Nephron progenitor cell (in vitro differentiated cells): ENCODE measurements at regions not wholly inside any gene's neighbourhood (a gene's known extent, or its start where the extent isn't known, plus 50 kb on each side); places are given as distances from the start of the nearest gene placed in this dataset.

Experiments used
- DNase-seq: peaks from one replicate; pipeline ENCODE4 v3.0.0; 2021
- H3K27ac Mint-ChIP-seq: 2 replicates; pipeline ENCODE4 v1.8.0; 2021; ENCODE audit warnings: mild to moderate bottlenecking, moderate library complexity, mixed read lengths
- H3K27me3 Mint-ChIP-seq: 2 replicates; pipeline ENCODE4 v1.8.0; 2021; ENCODE audit warnings: mild to moderate bottlenecking, low read depth, mixed read lengths; ENCODE audit not compliant: poor library complexity
- H3K36me3 Mint-ChIP-seq: 2 replicates; pipeline ENCODE4 v1.8.0; 2021; ENCODE audit warnings: low read depth, mixed read lengths
- H3K4me1 Mint-ChIP-seq: 2 replicates; pipeline ENCODE4 v1.8.0; 2021; ENCODE audit warnings: mixed read lengths
- H3K4me3 Mint-ChIP-seq: 2 replicates; pipeline ENCODE4 v1.8.0; 2021; ENCODE audit warnings: mild to moderate bottlenecking, moderate library complexity, mixed read lengths
- H3K9me3 Mint-ChIP-seq: 2 replicates; pipeline ENCODE4 v1.8.0; 2021; ENCODE audit warnings: mild to moderate bottlenecking, moderate library complexity, mixed read lengths
- CTCF ChIP-seq: fragments of 200-600 bp; sonication (generic); IDR thresholded peaks from 2 replicates; pipeline ENCODE4 v1.5.0; 2021; ENCODE audit warnings: antibody characterized with exemption

DNA sequence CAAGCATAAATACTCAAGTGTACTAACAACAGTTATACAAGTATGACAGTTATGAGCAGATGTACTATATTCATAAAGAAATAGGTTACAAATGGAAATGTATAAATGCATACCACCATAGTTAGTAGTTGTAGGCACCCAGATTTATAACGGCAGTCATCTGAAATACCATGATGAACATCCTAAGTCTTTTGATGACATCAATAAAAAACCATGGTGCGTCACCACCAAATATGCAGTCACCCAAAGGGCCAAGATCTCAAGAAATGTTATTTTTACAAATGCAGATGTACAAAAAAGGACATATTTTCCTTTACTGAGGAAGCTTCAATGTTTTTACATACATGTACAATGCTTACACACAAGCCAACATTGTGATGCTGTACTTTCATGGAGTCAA lies 70.8 kb upstream of the XPA start:
- no peak for DNase-seq
- no peaks in the 10 kb centered on the region for H3K36me3 Mint-ChIP-seq
- H3K27me3 Mint-ChIP-seq, result peaks cover 40% of the 10 kb centered on the region
- no peaks in the 10 kb centered on the region for H3K4me1 Mint-ChIP-seq
- no peak overlapping the region for H3K4me3 Mint-ChIP-seq
- H3K9me3 Mint-ChIP-seq, result no peaks in the 10 kb centered on the region
- TF ChIP-seq CTCF, result no peak
- no peak overlapping the region for H3K27ac Mint-ChIP-seq

GRCh38 chr9:97768746-97769145 lies 71.6 kb upstream of the XPA start:
- TF ChIP-seq CTCF, result no peak
- Mint-ChIP-seq H3K4me1 (no peaks in the 10 kb centered on the region), H3K36me3 (no peaks in the 10 kb centered on the region), H3K27ac (no peak overlapping the region), H3K9me3 (no peaks in the 10 kb centered on the region), H3K4me3 (no peak overlapping the region), H3K27me3 (peaks cover 35% of the 10 kb centered on the region)
- no peak for DNase-seq

DNA sequence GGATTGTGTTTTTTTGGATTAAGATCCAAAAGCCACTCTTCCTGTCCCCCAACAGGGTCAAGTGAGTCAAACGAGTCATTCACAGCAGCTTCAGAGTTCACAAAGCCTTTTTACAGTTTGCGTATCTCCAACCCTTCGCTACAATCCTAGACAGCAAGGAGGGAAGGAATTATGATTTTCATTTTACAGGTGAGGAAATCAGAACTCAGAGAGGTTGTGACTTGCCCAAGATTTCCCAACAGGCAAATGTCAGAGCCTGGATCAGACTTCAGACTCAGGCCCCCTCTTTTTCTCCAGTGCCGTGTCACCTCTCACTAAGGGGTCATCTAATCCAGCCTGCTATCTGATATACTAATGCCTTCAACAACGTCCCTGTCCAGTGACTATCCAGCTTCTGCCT lies 72.1 kb upstream of the XPA start:
- Mint-ChIP-seq H3K4me1 (no peaks in the 10 kb centered on the region), H3K27ac (no peak overlapping the region), H3K36me3 (no peaks in the 10 kb centered on the region), H3K4me3 (no peak overlapping the region), H3K27me3 (peaks cover 34% of the 10 kb centered on the region), H3K9me3 (no peaks in the 10 kb centered on the region)
- TF ChIP-seq CTCF, result no peak
- DNase-seq, result no peak

GRCh38 chr9:97770808-97771372 lies 73.8 kb upstream of the XPA start:
- no peak for DNase-seq
- no peaks in the 10 kb centered on the region for H3K9me3 Mint-ChIP-seq

DNA sequence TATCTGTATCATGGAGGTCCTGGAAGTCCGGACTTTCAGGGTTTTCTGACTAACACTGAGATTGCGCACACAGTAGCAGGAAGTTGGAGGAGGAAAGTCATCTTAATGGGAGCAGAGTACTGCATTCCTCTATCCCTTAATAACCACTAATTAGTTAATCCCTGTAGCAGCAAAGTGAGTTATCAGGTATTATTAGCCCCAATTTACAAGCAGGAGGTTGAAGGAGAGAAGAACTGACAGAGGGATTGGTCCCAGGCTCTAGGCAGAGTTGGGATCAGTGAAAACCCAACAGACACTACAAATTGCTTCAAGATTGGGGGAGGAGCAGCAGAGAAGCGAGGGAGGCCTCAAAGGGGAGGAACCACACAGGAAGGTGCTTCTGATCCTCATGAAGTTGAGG lies 74.5 kb upstream of the XPA start:
- H3K27ac Mint-ChIP-seq, result no peak overlapping the region
- no peaks in the 10 kb centered on the region for H3K9me3 Mint-ChIP-seq
- H3K4me3 Mint-ChIP-seq, result no peak overlapping the region
- peaks cover 28% of the 10 kb centered on the region for H3K27me3 Mint-ChIP-seq
- no peak for DNase-seq
- TF ChIP-seq CTCF, result no peak
- no peaks in the 10 kb centered on the region for H3K36me3 Mint-ChIP-seq
- H3K4me1 Mint-ChIP-seq, result no peaks in the 10 kb centered on the region

More at GRCh38 chr9:97770808-97771372, 73.8 kb upstream of the XPA start:
- H3K27ac Mint-ChIP-seq, result no peak overlapping the region
- no peaks in the 10 kb centered on the region for H3K36me3 Mint-ChIP-seq
- no peak for TF ChIP-seq CTCF
- no peak overlapping the region for H3K4me3 Mint-ChIP-seq
- H3K27me3 Mint-ChIP-seq, result peaks cover 34% of the 10 kb centered on the region
- H3K4me1 Mint-ChIP-seq, result no peaks in the 10 kb centered on the region

DNA sequence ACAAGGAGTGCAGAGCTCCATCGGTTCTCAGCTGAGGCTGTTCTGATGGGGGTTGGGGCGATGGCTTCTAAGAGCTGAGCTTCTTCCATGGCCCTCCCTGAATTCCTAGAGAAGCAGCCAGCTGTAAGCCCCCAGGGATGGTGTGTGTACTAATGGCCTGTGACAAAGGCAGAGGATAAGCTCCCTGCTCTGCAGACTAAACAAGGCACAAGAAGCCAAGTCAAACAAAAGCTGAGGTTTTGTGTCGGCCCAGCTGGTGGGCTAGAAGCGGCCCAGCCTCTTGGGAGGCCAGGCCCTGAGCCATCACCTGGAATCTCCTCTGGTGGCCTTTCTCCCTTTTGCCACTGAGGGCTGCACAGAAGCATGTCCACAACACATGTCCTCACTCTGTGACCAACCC lies 75.0 kb upstream of the XPA start:
- Mint-ChIP-seq H3K4me3 (no peak overlapping the region), H3K36me3 (no peaks in the 10 kb centered on the region), H3K27me3 (peaks cover 26% of the 10 kb centered on the region), H3K4me1 (no peaks in the 10 kb centered on the region), H3K27ac (no peak overlapping the region), H3K9me3 (peaks cover under 1% of the 10 kb centered on the region)
- TF ChIP-seq CTCF, result no peak
- DNase-seq, result no peak
